Parathyroid adenoma (tissue), 2 donors: ENCODE measurements at regions not wholly inside any gene's neighbourhood (a gene's known extent, or its start where the extent isn't known, plus 50 kb on each side); places are given as distances from the start of the nearest gene placed in this dataset.

Experiments used
- H2AFZ ChIP-seq: fragments of 300-600 bp; sonication (generic); one replicate; pipeline ENCODE4 v1.7.0; 2017; ENCODE audit warnings: antibody characterized with exemption, mild to moderate bottlenecking
- H3K27ac ChIP-seq: fragments of 300-600 bp; sonication (generic); one replicate; pipeline ENCODE4 v1.7.0; 2017
- H3K27me3 ChIP-seq: fragments of 300-600 bp; sonication (generic); one replicate; pipeline ENCODE4 v1.7.0; 2017; ENCODE audit warnings: low read length; ENCODE audit not compliant: control insufficient read depth, insufficient read depth
- H3K36me3 ChIP-seq: fragments of 300-600 bp; sonication (generic); one replicate; pipeline ENCODE4 v1.7.0; 2017; ENCODE audit warnings: low read length; ENCODE audit not compliant: control insufficient read depth, insufficient read depth
- H3K4me1 ChIP-seq: fragments of 300-600 bp; sonication (generic); one replicate; pipeline ENCODE4 v1.7.0; 2017; ENCODE audit warnings: control low read depth
- H3K4me2 ChIP-seq: fragments of 300-600 bp; sonication (generic); one replicate; pipeline ENCODE4 v1.7.0; 2017; ENCODE audit warnings: low read length
- H3K4me3 ChIP-seq: fragments of 300-600 bp; sonication (generic); one replicate; pipeline ENCODE4 v1.7.0; 2017; ENCODE audit warnings: low read depth, low read length
- H3K79me2 ChIP-seq: fragments of 300-600 bp; sonication (generic); one replicate; pipeline ENCODE4 v1.7.0; 2017; ENCODE audit warnings: control low read depth
- H3K9ac ChIP-seq: fragments of 300-600 bp; sonication (generic); one replicate; pipeline ENCODE4 v1.7.0; 2017; ENCODE audit warnings: mild to moderate bottlenecking
- H3K9me3 ChIP-seq: fragments of 300-600 bp; sonication (generic); one replicate; pipeline ENCODE4 v1.7.0; 2017; ENCODE audit warnings: low read length; ENCODE audit not compliant: control insufficient read depth
- CTCF ChIP-seq: fragments of 300-600 bp; sonication (generic); IDR thresholded peaks from one replicate; pipeline ENCODE4 v1.7.0; 2017; ENCODE audit warnings: antibody characterized with exemption, mild to moderate bottlenecking
- donor health status: primary hyperparathyroidism.

GRCh38 chrX:39665830-39666518 lies 431.8 kb downstream of the BCOR start:
- no peaks in the 10 kb centered on the region for H3K27me3 ChIP-seq
- TF ChIP-seq CTCF = no peak
- H3K79me2 ChIP-seq = no peaks in the 10 kb centered on the region
- H3K9me3 ChIP-seq = no peaks in the 10 kb centered on the region
- no peak overlapping the region for H3K4me2 ChIP-seq
- no peak overlapping the region for H3K27ac ChIP-seq
- no peaks in the 10 kb centered on the region for H3K36me3 ChIP-seq
- no peaks in the 10 kb centered on the region for H3K4me1 ChIP-seq
- no peak overlapping the region for H3K9ac ChIP-seq
- H3K4me3 ChIP-seq = no peak overlapping the region
- H2AFZ ChIP-seq = no peak overlapping the region

GRCh38 chrX:39667191-39667590 lies 430.6 kb downstream of the BCOR start:
- Histone ChIP-seq H3K9me3 (no peaks in the 10 kb centered on the region), H3K4me2 (no peak overlapping the region), H3K36me3 (no peaks in the 10 kb centered on the region), H3K9ac (no peak overlapping the region), H2AFZ (no peak overlapping the region), H3K27ac (no peak overlapping the region), H3K79me2 (no peaks in the 10 kb centered on the region), H3K4me1 (no peaks in the 10 kb centered on the region), H3K4me3 (no peak overlapping the region), H3K27me3 (no peaks in the 10 kb centered on the region)
- no peak for TF ChIP-seq CTCF

- H3K27ac ChIP-seq = no peak overlapping the region
- no peak overlapping the region for H2AFZ ChIP-seq
- H3K79me2 ChIP-seq = no peaks in the 10 kb centered on the region
- no peaks in the 10 kb centered on the region for H3K36me3 ChIP-seq
- no peaks in the 10 kb centered on the region for H3K27me3 ChIP-seq
- H3K9me3 ChIP-seq = no peaks in the 10 kb centered on the region
- no peak overlapping the region for H3K4me2 ChIP-seq
- H3K4me3 ChIP-seq = no peak overlapping the region
- no peaks in the 10 kb centered on the region for H3K4me1 ChIP-seq
- H3K9ac ChIP-seq = no peak overlapping the region
- TF ChIP-seq CTCF = no peak
Measured at GRCh38 chrX:39667736-39668482, 429.8 kb downstream of the BCOR start.

GRCh38 chrX:39669668-39670067 lies 428.1 kb downstream of the BCOR start:
- no peak overlapping the region for H3K4me2 ChIP-seq
- no peaks in the 10 kb centered on the region for H3K79me2 ChIP-seq
- H2AFZ ChIP-seq = no peak overlapping the region
- H3K9me3 ChIP-seq = no peaks in the 10 kb centered on the region
- no peak overlapping the region for H3K4me3 ChIP-seq
- no peaks in the 10 kb centered on the region for H3K27me3 ChIP-seq
- H3K9ac ChIP-seq = no peak overlapping the region
- H3K27ac ChIP-seq = no peak overlapping the region
- no peak for TF ChIP-seq CTCF
- H3K36me3 ChIP-seq = no peaks in the 10 kb centered on the region
- no peaks in the 10 kb centered on the region for H3K4me1 ChIP-seq
